Epithelial cell of proximal tubule (primary cell): ENCODE measurements at regions not wholly inside any gene's neighbourhood (a gene's known extent, or its start where the extent isn't known, plus 50 kb on each side); places are given as distances from the start of the nearest gene placed in this dataset.
"Not testable (repeated sequence)": the region's sequence is repeated elsewhere in the genome, so short reads cannot be mapped to it uniquely, and the experiment has no call there.

Experiments
- DNase-seq: peaks from one replicate; pipeline ENCODE4 v3.0.0-alpha.2; 2011; ENCODE audit warnings: low read depth
- H3K4me3 ChIP-seq: 2 replicates; pipeline ENCODE4 v1.5.1; 2011; ENCODE audit warnings: low read depth, mild to moderate bottlenecking, low read length
- CTCF ChIP-seq: conservative IDR thresholded peaks from 2 replicates; pipeline ENCODE4 v1.5.1; 2012; ENCODE audit warnings: low read depth, mild to moderate bottlenecking, low read length

- not testable (repeated sequence) for DNase-seq, H3K4me3 ChIP-seq
Measured at GRCh38 chr4:68720723-68721122, 50.3 kb upstream of the UGT2B15 start.

- DNase-seq, result no peak
- TF ChIP-seq CTCF, result no peak
- no peak overlapping the region for H3K4me3 ChIP-seq
Measured at GRCh38 chr4:68724426-68724825, 54.0 kb upstream of the UGT2B15 start.

- no peak overlapping the region for H3K4me3 ChIP-seq
- TF ChIP-seq CTCF, result no peak
- DNase-seq, result no peak
Measured at GRCh38 chr4:68724922-68725321, 54.5 kb upstream of the UGT2B15 start.

GRCh38 chr4:68732653-68733466 is 62.4 kb upstream of the UGT2B15 start:
- DNase-seq, result no peak
- no peak overlapping the region for H3K4me3 ChIP-seq
- TF ChIP-seq CTCF, result no peak

- DNase-seq, result no peak
- no peak overlapping the region for H3K4me3 ChIP-seq
- no peak for TF ChIP-seq CTCF
Measured at GRCh38 chr4:68734095-68734494, 63.6 kb upstream of the UGT2B15 start.

GRCh38 chr4:68735106-68735505 is 64.7 kb upstream of the UGT2B15 start:
- H3K4me3 ChIP-seq, result no peak overlapping the region
- no peak for TF ChIP-seq CTCF
- DNase-seq, result no peak

GRCh38 chr4:68736813-68737212 is 66.4 kb upstream of the UGT2B15 start:
- H3K4me3 ChIP-seq, result no peak overlapping the region
- DNase-seq, result no peak
- no peak for TF ChIP-seq CTCF
